GM19452 (cell line): ENCODE measurements at regions not wholly inside any gene's neighbourhood (a gene's known extent, or its start where the extent isn't known, plus 50 kb on each side); places are given as distances from the start of the nearest gene placed in this dataset.
"Not testable (repeated sequence)": the region's sequence is repeated elsewhere in the genome, so short reads cannot be mapped to it uniquely, and the experiment has no call there.

Experiments
- ATAC-seq: cut with Tn5 transposase; IDR thresholded peaks from one replicate; pipeline ENCODE4 v1.9.1; 2021; ENCODE audit not compliant: unreplicated experiment

- no peak for ATAC-seq
Observed at GRCh38 chr2:82226441-82226840, 1921.9 kb upstream of the LRRTM1 start.

- ATAC-seq, result no peak
Observed at GRCh38 chr2:82224301-82224940, 1919.9 kb upstream of the LRRTM1 start.

DNA sequence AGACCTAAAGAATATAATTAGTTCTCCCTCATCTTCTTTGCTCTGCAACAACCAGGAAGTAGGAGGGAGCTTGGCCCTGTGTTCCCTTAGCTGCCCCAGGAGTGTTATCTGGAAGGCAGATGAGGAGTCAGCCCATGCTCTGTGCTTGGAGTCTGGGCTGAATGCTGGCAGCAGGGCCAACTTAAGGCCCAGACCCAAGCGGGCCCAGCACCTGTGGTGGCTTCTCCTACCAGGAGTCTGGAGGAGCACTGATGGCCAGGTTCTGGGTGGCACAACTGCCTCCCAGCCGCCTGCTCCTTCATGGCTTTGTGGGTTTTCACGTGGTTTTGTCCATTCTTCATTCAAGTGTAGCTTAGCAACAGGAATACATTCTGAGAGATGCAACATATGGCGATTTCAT, 1910.7 kb upstream of the LRRTM1 start:
- ATAC-seq, result no peak

GRCh38 chr2:82199493-82199852, 1894.9 kb upstream of the LRRTM1 start:
- no peak for ATAC-seq

DNA sequence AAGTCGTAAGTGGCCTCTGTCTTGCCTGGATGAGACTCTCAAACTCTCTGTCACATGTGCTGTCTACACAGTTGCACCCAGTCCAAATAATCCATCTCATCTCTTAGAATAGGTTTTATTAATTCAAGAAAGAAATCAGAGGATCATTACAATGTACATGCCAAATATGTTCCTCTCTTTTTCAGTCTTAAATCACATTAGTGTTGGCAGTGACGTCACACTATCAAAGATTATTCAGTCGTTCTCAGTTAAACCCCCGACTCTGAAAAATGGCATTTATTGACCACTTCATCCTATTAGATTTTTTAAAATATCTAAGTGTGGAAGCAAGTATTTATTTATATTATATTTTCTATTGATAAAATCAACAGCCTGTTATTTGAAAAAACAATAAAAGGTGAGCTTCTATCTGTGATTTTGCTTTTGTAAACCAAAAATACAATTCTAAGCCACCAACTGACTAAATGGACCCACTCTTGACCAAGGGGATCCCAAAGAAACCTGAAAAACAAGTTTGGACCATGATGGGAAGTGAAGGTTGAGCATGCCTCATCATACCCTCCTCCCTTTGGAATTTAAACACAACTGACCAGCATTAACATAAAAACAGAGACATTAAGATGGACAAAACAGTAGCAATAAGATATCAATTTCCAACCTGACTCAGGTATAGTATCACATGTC, 1894.4 kb upstream of the LRRTM1 start:
- no peak for ATAC-seq

DNA sequence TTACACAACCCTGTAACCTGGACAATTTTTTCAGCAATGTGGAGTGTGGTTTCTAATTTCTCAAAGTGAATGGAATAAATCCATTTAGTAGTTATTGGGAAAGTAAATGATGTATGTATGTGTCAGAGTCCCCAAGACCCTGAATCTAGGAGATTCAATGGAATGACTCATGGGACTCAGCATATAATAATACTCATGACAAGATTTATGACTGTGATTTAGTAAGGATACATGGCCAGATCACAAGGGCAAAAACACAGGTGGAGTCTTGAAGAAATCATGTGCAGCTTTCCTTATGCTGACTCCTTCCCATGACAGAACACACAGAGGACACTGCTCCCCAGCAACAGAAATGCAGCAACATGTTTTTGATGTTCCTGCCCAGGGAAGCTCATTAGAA, 1877.7 kb upstream of the LRRTM1 start:
- no peak for ATAC-seq

DNA sequence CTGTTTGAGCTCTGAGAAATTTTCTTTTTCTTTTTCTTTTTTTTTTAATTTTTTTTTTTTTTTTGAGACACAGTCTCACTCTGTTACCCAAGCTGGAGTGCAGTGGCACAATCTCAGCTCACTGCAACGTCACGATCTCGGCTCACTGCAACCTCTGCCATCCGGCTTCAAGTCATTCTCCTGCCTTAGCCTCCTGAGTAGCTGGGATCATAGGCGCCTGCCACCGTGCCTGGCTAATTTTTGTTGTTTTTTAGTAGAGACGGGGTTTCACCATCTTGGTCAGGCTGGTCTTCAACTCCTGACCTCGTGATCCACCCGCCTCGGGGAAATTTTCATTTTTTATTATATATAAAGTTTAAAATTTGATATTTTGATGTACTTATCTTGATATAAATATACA, 1870.7 kb upstream of the LRRTM1 start:
- ATAC-seq, result not testable (repeated sequence)

DNA sequence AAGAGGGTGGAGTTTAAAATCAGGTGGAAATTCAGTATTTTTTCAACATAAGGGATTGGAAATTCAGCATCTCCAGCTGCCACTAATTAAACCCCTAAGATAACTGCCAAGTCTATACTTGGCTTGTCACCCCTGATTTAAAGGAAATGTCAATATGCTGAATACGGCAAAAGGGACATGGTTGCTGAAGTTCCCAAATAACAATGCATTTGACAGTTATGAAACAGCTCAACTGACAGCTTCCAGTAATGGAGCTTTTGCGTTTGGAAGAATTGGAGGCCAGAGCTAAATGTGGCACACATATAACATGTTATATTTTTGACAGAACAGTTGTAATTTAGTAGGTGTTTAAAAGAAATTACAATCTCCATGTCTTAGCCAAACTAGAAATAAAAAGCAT, 1867.9 kb upstream of the LRRTM1 start:
- no peak for ATAC-seq

GRCh38 chr2:82169379-82169778, 1864.8 kb upstream of the LRRTM1 start:
- ATAC-seq, result no peak

- ATAC-seq, result no peak
Observed at GRCh38 chr2:82165377-82165776, 1860.8 kb upstream of the LRRTM1 start.

DNA sequence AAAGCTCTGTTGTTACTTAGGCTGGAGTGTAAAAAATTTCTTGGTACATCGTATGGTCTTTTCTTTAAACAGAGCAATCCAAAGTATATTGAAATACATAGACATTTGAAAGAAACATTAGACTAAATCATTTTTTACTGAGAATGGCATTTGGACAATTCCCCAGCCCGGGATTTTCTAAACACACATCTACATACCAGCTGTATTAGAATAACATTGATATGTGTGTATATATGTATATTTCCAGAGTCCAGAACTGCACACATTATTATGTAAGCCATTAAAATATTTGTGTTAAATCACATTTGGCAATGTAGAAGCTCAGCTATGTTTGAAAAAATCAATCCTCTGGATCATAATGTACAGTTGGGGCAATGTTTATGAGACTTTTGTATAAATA, 1853.6 kb upstream of the LRRTM1 start:
- ATAC-seq, result no peak

DNA sequence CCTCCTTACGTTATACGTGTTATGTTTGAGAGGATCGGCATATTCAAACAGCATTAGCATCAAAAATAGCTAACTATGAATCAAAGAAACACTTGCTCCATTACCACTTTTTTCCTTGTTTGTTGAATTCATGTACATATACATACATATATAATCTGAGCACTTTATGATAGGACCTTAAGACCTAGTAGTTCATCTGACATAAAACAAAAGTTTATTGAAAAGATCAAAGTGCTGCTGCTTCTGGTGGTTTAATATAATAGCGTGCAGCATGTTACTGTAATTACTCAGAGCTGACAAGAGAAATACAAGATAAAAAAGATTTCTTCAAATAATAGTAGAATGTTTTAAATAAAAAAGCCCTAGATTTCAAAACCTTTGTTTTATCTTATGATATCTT, 1850.9 kb upstream of the LRRTM1 start:
- ATAC-seq, result no peak

- no peak for ATAC-seq
Observed at GRCh38 chr2:82143343-82143742, 1838.8 kb upstream of the LRRTM1 start.

- ATAC-seq, result no peak
Observed at GRCh38 chr2:82139979-82140611, 1835.5 kb upstream of the LRRTM1 start.

- ATAC-seq, result no peak
Observed at GRCh38 chr2:82137441-82137840, 1832.9 kb upstream of the LRRTM1 start.

DNA sequence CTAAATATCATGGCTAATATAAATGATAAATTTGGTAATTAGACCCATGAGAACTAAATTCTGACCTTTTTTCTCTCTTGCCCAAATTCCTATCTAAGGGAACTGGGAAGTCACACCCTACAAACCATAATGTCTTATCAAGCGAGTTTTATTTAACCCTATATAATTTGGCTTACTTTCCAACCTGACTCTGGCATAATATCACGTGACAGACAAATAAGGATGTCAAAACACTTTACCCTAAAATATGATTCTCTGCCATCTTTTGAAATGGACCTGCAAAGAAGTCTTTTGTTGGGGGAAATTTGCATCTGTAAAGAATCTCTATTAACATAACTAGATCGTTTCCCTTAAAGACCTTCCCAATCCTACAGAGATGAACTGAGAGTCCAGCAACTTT, 1823.5 kb upstream of the LRRTM1 start:
- no peak for ATAC-seq

GRCh38 chr2:82124629-82125028, 1820.1 kb upstream of the LRRTM1 start:
- no peak for ATAC-seq

GRCh38 chr2:82120654-82121053, 1816.1 kb upstream of the LRRTM1 start:
- no peak for ATAC-seq

DNA sequence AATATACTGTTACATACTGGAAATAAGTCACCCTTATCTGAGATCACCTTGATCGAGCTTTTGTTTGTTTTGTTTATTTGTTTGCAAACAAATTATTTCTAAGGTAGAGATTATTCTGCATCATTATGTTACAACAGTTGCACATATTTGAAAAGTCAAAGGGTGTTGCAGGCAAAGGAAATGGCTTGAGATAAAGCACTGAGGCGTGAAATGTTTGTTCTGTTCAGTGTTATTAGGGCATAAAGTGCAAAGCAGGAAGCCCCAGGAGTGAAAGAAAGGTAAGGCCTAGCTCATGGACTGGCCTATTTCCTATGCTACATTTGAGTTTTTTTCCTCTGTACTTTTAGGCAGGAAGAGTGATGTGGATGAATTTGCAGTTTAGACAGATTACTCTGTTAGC, 1815.6 kb upstream of the LRRTM1 start:
- no peak for ATAC-seq

- no peak for ATAC-seq
Observed at GRCh38 chr2:82109418-82109817, 1804.9 kb upstream of the LRRTM1 start.

DNA sequence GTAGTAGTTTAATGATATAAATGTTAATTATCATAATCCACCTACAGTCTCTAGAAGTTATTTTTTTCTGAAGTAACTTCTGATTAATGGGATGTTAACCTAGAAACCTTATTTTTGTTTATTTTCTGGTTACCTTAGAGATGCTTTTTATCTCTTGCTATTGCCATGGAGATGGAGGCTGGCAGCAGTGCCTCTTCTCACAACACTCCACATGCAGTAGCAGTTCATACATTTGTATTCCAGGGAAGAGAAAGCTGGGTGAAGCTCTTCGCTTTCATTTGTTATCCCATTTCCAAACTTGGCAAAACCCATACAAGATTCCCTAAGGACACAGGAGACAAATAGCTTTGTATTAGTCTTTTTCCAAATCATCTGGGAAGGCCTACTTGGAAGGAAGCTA, 1794.1 kb upstream of the LRRTM1 start:
- no peak for ATAC-seq

- ATAC-seq, result no peak
Observed at GRCh38 chr2:82089518-82089917, 1785.0 kb upstream of the LRRTM1 start.
